Cardiac muscle cell (in vitro differentiated cells and primary cell): ENCODE measurements at regions not wholly inside any gene's neighbourhood (a gene's known extent, or its start where the extent isn't known, plus 50 kb on each side); places are given as distances from the start of the nearest gene placed in this dataset.

ENCODE experiments used
- DNase-seq, 2 donors: peaks; one replicate each; pipeline versions ENCODE4 v3.0.0 to v3.0.0-alpha.2; 2010 to 2017; ENCODE audit warnings: low read depth in 1 of 2, low spot score in 1 of 2
- H3K27ac ChIP-seq: fragments of 200-600 bp; sonication (generic); 2 replicates; pipeline ENCODE4 v1.5.1; 2016
- H3K27me3 ChIP-seq: fragments of 200-600 bp; sonication (generic); 2 replicates; pipeline ENCODE4 v1.6.0; 2016; ENCODE audit warnings: control low read depth
- H3K36me3 ChIP-seq: fragments of 200-600 bp; sonication (generic); 2 replicates; pipeline ENCODE4 v1.5.1; 2016; ENCODE audit warnings: control low read depth
- H3K4me1 ChIP-seq: fragments of 200-600 bp; sonication (generic); 2 replicates; pipeline ENCODE4 v1.8.1; 2017; ENCODE audit warnings: low read depth, mild to moderate bottlenecking, mixed run types
- H3K4me3 ChIP-seq: fragments of 200-600 bp; sonication (generic); 2 replicates; pipeline ENCODE4 v1.5.1; 2016; ENCODE audit warnings: mild to moderate bottlenecking
- H3K9me3 ChIP-seq: fragments of 200-600 bp; sonication (generic); 2 replicates; pipeline ENCODE4 v1.5.1; 2017; ENCODE audit warnings: low read depth, mild to moderate bottlenecking, control low read depth
- CTCF ChIP-seq: IDR thresholded peaks from 2 replicates; pipeline ENCODE4 v1.5.1; 2012; ENCODE audit warnings: low read depth, mild to moderate bottlenecking, low read length

GRCh38 chr6:165220045-165220444, 89.4 kb downstream of the C6orf118 start:
- Histone ChIP-seq H3K27ac (no peak overlapping the region), H3K4me3 (no peak overlapping the region), H3K36me3 (no peaks in the 10 kb centered on the region), H3K27me3 (no peaks in the 10 kb centered on the region), H3K4me1 (peaks cover 12% of the 10 kb centered on the region), H3K9me3 (no peaks in the 10 kb centered on the region)
- no peak for DNase-seq
- no peak for TF ChIP-seq CTCF

DNA sequence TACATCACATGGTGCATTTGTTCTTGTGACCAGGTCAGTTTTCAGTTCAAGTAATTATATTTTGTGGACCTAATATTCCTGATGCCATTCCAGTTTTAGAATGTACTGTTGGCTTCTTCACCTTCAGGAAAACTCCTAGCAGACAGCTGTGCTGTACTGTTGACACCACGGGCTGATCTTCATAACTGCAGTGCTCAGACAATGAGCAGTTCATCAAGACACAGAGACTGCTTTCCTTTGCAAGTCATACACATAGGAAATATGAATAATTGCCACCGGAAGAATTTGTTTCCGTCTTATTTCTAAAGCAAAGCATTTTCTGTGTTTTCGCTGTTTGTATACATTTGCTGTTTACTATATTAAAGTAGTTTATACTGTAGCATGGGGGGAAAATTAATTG, 89.8 kb downstream of the C6orf118 start:
- H3K4me3 ChIP-seq: no peak overlapping the region
- H3K4me1 ChIP-seq: peaks cover 12% of the 10 kb centered on the region
- H3K27ac ChIP-seq: no peak overlapping the region
- H3K36me3 ChIP-seq: no peaks in the 10 kb centered on the region
- no peaks in the 10 kb centered on the region for H3K9me3 ChIP-seq
- DNase-seq: no peak
- no peak for TF ChIP-seq CTCF
- no peaks in the 10 kb centered on the region for H3K27me3 ChIP-seq

- H3K27me3 ChIP-seq: no peaks in the 10 kb centered on the region
- DNase-seq: peak in 1 of 2 donors; percentile 13
- no peaks in the 10 kb centered on the region for H3K36me3 ChIP-seq
- H3K9me3 ChIP-seq: no peaks in the 10 kb centered on the region
- no peak for TF ChIP-seq CTCF
- no peak overlapping the region for H3K4me3 ChIP-seq
- peaks cover 12% of the 10 kb centered on the region for H3K4me1 ChIP-seq
- H3K27ac ChIP-seq: no peak overlapping the region
Measured at GRCh38 chr6:165218829-165219228, 90.6 kb downstream of the C6orf118 start.

GRCh38 chr6:165206798-165207197, 102.6 kb downstream of the C6orf118 start:
- Histone ChIP-seq H3K27ac (no peak overlapping the region), H3K4me1 (no peaks in the 10 kb centered on the region), H3K4me3 (no peak overlapping the region), H3K36me3 (no peaks in the 10 kb centered on the region), H3K27me3 (no peaks in the 10 kb centered on the region), H3K9me3 (no peaks in the 10 kb centered on the region)
- DNase-seq: no peak
- TF ChIP-seq CTCF: no peak

DNA sequence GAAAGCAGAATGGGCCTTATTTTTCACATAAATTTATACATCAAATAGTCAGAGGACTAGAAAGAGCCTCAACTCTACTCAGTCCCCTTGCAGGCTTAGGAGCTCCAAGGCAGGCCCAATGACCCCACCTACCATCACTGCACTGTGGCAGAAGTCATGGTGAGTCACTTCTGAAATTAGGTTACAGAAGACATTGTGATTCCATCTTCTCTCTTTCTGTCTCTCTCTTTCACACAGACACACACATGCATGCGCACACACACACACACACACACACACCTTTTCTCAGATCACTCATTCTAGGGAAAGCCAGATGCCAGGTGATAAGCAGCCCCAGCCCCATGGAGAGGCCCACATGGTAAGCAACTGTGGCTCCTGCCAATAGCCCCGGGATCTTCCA, 103.8 kb downstream of the C6orf118 start:
- no peaks in the 10 kb centered on the region for H3K9me3 ChIP-seq
- no peak for DNase-seq
- H3K4me3 ChIP-seq: no peak overlapping the region
- H3K27ac ChIP-seq: no peak overlapping the region
- H3K4me1 ChIP-seq: no peaks in the 10 kb centered on the region
- H3K27me3 ChIP-seq: no peaks in the 10 kb centered on the region
- TF ChIP-seq CTCF: no peak
- no peaks in the 10 kb centered on the region for H3K36me3 ChIP-seq

- no peak overlapping the region for H3K4me3 ChIP-seq
- DNase-seq: no peak
- no peaks in the 10 kb centered on the region for H3K9me3 ChIP-seq
- no peak for TF ChIP-seq CTCF
- no peaks in the 10 kb centered on the region for H3K4me1 ChIP-seq
- no peaks in the 10 kb centered on the region for H3K36me3 ChIP-seq
- no peak overlapping the region for H3K27ac ChIP-seq
- no peaks in the 10 kb centered on the region for H3K27me3 ChIP-seq
Measured at GRCh38 chr6:165204807-165205545, 104.4 kb downstream of the C6orf118 start.
